C4-2B (cell line): ENCODE measurements at regions not wholly inside any gene's neighbourhood (a gene's known extent, or its start where the extent isn't known, plus 50 kb on each side); places are given as distances from the start of the nearest gene placed in this dataset.

Experiments used
- H3K27ac ChIP-seq: fragments of 450-650 bp; 2 replicates; pipeline ENCODE4 v1.5.1; 2017
- CTCF ChIP-seq: fragments of 450-650 bp; conservative IDR thresholded peaks from 2 replicates; pipeline ENCODE4 v1.5.1; 2017; ENCODE audit warnings: mild to moderate bottlenecking
- ZFX ChIP-seq: fragments of 450-650 bp; IDR thresholded peaks from 2 replicates; pipeline ENCODE4 v1.6.1; 2017

DNA sequence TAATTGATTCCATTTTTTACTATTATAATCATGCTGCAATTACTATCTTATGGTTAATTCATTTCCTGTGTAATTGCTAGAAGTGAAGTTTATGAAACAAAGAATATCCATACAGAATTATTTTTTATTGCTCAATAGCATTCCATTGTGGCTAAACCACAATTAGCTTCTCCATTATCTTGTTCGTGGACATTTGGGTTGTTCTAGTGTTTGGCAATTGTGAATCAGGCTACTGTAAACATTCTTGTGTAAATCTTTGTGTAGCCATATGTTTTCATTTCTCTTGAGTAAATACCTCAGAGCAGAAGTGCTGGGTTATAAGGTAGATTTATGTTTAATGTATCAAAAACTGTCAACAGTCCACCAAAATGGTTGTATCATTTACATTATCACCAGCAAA lies 341.1 kb downstream of the MAT2B start:
- TF ChIP-seq CTCF, result no peak
- H3K27ac ChIP-seq, result no peak overlapping the region

GRCh38 chr5:163855754-163856153 lies 350.3 kb downstream of the MAT2B start:
- TF ChIP-seq ZFX, result no peak
- TF ChIP-seq CTCF, result no peak
- H3K27ac ChIP-seq, result no peak overlapping the region

DNA sequence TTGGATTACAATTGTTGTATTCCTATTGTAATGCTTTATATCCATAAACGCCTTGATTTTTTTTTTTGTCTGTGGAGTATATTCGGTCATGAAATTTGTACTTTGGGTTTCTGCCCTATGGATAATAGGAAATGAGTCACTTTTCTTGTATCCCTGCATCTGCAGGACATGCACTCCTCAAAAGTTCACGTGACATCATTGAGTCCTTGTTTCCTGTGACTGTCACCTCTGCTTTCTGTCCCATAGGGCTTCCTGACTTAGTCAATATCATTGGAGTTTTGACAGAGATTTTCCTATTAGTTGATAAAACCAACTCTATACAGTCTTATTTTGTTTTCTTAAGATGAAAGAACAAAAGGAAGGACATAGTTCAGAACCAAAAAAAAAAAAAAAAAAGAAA lies 356.3 kb downstream of the MAT2B start:
- no peak overlapping the region for H3K27ac ChIP-seq
- TF ChIP-seq ZFX (no peak), CTCF (no peak)

- TF ChIP-seq ZFX (no peak), CTCF (no peak)
- no peak overlapping the region for H3K27ac ChIP-seq
Measured at GRCh38 chr5:163867324-163867723, 361.9 kb downstream of the MAT2B start.

GRCh38 chr5:163867738-163868137 lies 362.3 kb downstream of the MAT2B start:
- TF ChIP-seq ZFX (no peak), CTCF (no peak)
- no peak overlapping the region for H3K27ac ChIP-seq

DNA sequence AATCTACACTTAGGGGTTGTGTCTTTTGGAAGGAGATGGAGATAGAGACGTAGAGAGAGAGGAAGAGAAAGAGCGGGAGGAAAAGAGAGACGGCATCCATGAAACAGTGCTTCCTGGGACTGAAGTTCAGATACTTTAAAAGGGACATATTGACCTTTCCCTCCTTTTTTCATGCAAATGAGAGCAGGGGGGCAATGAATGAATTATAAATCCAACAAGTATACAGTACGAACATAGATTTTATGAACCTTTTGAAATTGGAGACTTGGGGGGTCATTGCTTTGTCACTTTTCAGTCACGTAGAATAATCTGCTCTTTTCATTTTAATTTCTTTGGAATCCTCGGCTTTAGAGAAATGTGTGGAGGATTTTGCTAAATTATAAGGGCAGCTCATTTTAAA lies 364.2 kb downstream of the MAT2B start:
- no peak for TF ChIP-seq CTCF
- no peak for TF ChIP-seq ZFX
- no peak overlapping the region for H3K27ac ChIP-seq

DNA sequence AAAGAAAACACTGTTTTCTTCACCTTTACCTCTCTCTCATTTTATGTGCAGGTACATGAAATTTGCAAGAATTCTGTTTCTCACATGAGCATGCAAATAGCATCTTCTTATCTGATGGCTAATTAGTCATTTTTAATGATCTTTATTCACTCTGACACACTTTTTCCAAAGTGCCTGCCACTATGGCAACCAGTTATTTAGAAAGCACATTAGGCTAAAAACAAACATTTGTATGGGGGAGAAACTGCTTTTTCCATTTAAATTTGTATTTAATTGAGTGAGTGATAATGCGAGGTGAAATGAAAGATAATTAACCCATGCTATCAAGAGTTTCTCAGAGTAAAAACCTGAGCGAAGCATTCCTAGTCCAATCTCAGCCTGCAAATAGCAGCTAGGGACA lies 365.0 kb downstream of the MAT2B start:
- TF ChIP-seq CTCF, result no peak
- no peak for TF ChIP-seq ZFX
- H3K27ac ChIP-seq, result no peak overlapping the region
